H1 (cell line): ENCODE measurements at regions not wholly inside any gene's neighbourhood (a gene's known extent, or its start where the extent isn't known, plus 50 kb on each side); places are given as distances from the start of the nearest gene placed in this dataset.

Experiments used
- CTCF ChIA-PET: fragments of 300-600 bp; sonication (Branson Sonifier 250); formaldehyde crosslinking; loops from one replicate; lab custom pipeline; 2021; ENCODE audit not compliant: partially characterized antibody; lab: Charles Lee
- POLR2A ChIA-PET: fragments of 300-600 bp; sonication (Branson Sonifier 250); formaldehyde crosslinking; loops from one replicate; lab custom pipeline; 2021; ENCODE audit warnings: inconsistent platforms; ENCODE audit not compliant: partially characterized antibody; lab: Charles Lee
- DNase-seq, 2 experiments: peaks; one replicate each; pipeline versions ENCODE4 v3.0.0 to v3.0.0-alpha.2; 2010 to 2022; ENCODE audit warnings: low spot score in 2 of 2, low read depth in 1 of 2, mixed read lengths in 1 of 2
- FAIRE-seq: peaks from 2 replicates; lab custom pipeline; 2011; peaks lifted over from hg19 to GRCh38; lab: Jason Lieb, UNC
- H2AFZ ChIP-seq: 2 replicates; pipeline ENCODE4 v1.8.1; 2012; ENCODE audit warnings: low read length, inconsistent platforms
- H2AK5ac ChIP-seq: 2 replicates; pipeline ENCODE4 v1.6.1; 2013; ENCODE audit warnings: low read depth, low read length
- H2BK120ac ChIP-seq: replicated peaks from 2 replicates; pipeline ENCODE3; 2013; ENCODE audit warnings: low read depth, low read length, inconsistent platforms
- H2BK12ac ChIP-seq: 2 replicates; pipeline ENCODE4 v1.6.1; 2013; ENCODE audit warnings: low read depth, low read length
- H2BK15ac ChIP-seq: 2 replicates; pipeline ENCODE4 v1.6.1; 2013; ENCODE audit warnings: low read length
- H2BK20ac ChIP-seq: 2 replicates; pipeline ENCODE4 v1.6.1; 2013; ENCODE audit warnings: low read length
- H2BK5ac ChIP-seq: 2 replicates; pipeline ENCODE4 v1.6.1; 2013; ENCODE audit warnings: low read depth, low read length
- H3K14ac ChIP-seq: 2 replicates; pipeline ENCODE4 v1.6.1; 2013; ENCODE audit warnings: inconsistent platforms; ENCODE audit not compliant: insufficient read length
- H3K18ac ChIP-seq: 2 replicates; pipeline ENCODE4 v1.6.1; 2013; ENCODE audit warnings: low read length; ENCODE audit errors: extremely low read depth
- H3K23ac ChIP-seq: 2 replicates; pipeline ENCODE4 v1.6.1; 2013; ENCODE audit warnings: inconsistent platforms; ENCODE audit not compliant: insufficient read length
- H3K23me2 ChIP-seq: 2 replicates; pipeline ENCODE4 v1.6.1; 2013; ENCODE audit warnings: low read depth, low read length
- H3K27ac ChIP-seq: 2 replicates; pipeline ENCODE4 v1.6.1; 2011; ENCODE audit warnings: low read depth, low read length, inconsistent platforms
- H3K27me3 ChIP-seq, 4 experiments: replicated peaks in 1 of 4; 1 replicate in 1 of 4; 2 replicates in 3 of 4; pipeline versions ENCODE4 v1.6.1 to v1.8.1; 2011 to 2013; ENCODE audit warnings: low read length in 3 of 4, mild to moderate bottlenecking in 3 of 4, inconsistent platforms in 2 of 4, mixed read lengths in 2 of 4, moderate library complexity in 1 of 4; ENCODE audit not compliant: control insufficient read depth in 3 of 4, insufficient read depth in 3 of 4; ENCODE audit errors: extremely low read depth in 1 of 4
- H3K36me3 ChIP-seq, 4 experiments: 2 replicates each; pipeline versions ENCODE4 v1.6.1 to v1.8.1; 2011 to 2013; ENCODE audit warnings: mild to moderate bottlenecking in 4 of 4, low read length in 3 of 4, moderate library complexity in 2 of 4, control low read depth in 1 of 4, inconsistent platforms in 1 of 4; ENCODE audit not compliant: insufficient read depth in 4 of 4, control insufficient read depth in 2 of 4
- H3K4ac ChIP-seq: replicated peaks from 2 replicates; pipeline ENCODE3; 2013; ENCODE audit warnings: low read length, low read depth, mixed read lengths, inconsistent platforms; ENCODE audit not compliant: insufficient read length
- H3K4me1 ChIP-seq, 4 experiments: replicated peaks in 1 of 4; 1 replicate in 1 of 4; 2 replicates in 3 of 4; pipeline versions ENCODE4 v1.6.1 to v1.8.1; 2011 to 2013; ENCODE audit warnings: low read length in 3 of 4, inconsistent platforms in 2 of 4, mixed read lengths in 1 of 4; ENCODE audit not compliant: insufficient read depth in 4 of 4, control insufficient read depth in 3 of 4
- H3K4me2 ChIP-seq, 2 experiments: 2 replicates each; pipeline versions ENCODE4 v1.6.1 to v1.8.1; 2011 to 2013; ENCODE audit warnings: low read depth in 2 of 2, low read length in 2 of 2, control low read depth in 1 of 2, inconsistent platforms in 1 of 2, mild to moderate bottlenecking in 1 of 2; ENCODE audit not compliant: insufficient read depth in 1 of 2
- H3K4me3 ChIP-seq, 4 experiments: fragments of 200-600, 300-600 bp in 1 of 4; sonication (generic), shearing (Covaris generic), sonication (Bioruptor Twin) in 1 of 4; 2 replicates each; pipeline versions ENCODE4 v1.5.1 to v1.8.1; 2011 to 2016; ENCODE audit warnings: low read length in 4 of 4, low read depth in 3 of 4, control low read depth in 2 of 4, inconsistent platforms in 2 of 4, mild to moderate bottlenecking in 2 of 4, mixed read lengths in 1 of 4, moderate library complexity in 1 of 4; ENCODE audit not compliant: insufficient read depth in 2 of 4; ENCODE audit errors: extremely low read depth in 1 of 4
- H3K56ac ChIP-seq: replicated peaks from 2 replicates; pipeline ENCODE3; 2013; ENCODE audit warnings: low read depth, mild to moderate bottlenecking, mixed read lengths, low read length, inconsistent platforms; ENCODE audit not compliant: insufficient read length
- H3K79me1 ChIP-seq: 2 replicates; pipeline ENCODE4 v1.6.1; 2013; ENCODE audit warnings: low read depth, low read length, control low read depth
- H3K79me2 ChIP-seq, 2 experiments: 2 replicates each; pipeline versions ENCODE4 v1.6.1 to v1.8.1; 2012 to 2013; ENCODE audit warnings: low read length in 2 of 2, mild to moderate bottlenecking in 2 of 2, inconsistent platforms in 1 of 2; ENCODE audit not compliant: insufficient read depth in 2 of 2, control insufficient read depth in 1 of 2
- H3K9ac ChIP-seq, 4 experiments: replicated peaks in 1 of 4; 1 replicate in 1 of 4; 2 replicates in 3 of 4; pipeline versions ENCODE4 v1.6.1 to v1.8.1; 2011 to 2013; ENCODE audit warnings: low read depth in 3 of 4, low read length in 3 of 4, control low read depth in 2 of 4, mild to moderate bottlenecking in 2 of 4, moderate library complexity in 2 of 4, inconsistent platforms in 1 of 4; ENCODE audit errors: extremely low read depth in 1 of 4
- H3K9me3 ChIP-seq, 2 experiments: 2 replicates each; pipeline versions ENCODE4 v1.6.1 to v1.8.1; 2012 to 2013; ENCODE audit warnings: mild to moderate bottlenecking in 2 of 2, moderate library complexity in 2 of 2, control low read depth in 1 of 2, inconsistent platforms in 1 of 2, low read depth in 1 of 2, low read length in 1 of 2, mixed read lengths in 1 of 2; ENCODE audit not compliant: insufficient read depth in 2 of 2
- H4K20me1 ChIP-seq, 2 experiments: replicated peaks in 1 of 2; 2 replicates each; pipeline versions ENCODE3 to v1.8.1; 2011 to 2013; ENCODE audit warnings: inconsistent platforms in 2 of 2, low read length in 2 of 2, mild to moderate bottlenecking in 1 of 2; ENCODE audit not compliant: insufficient read depth in 2 of 2, control insufficient read depth in 1 of 2
- H4K5ac ChIP-seq: 2 replicates; pipeline ENCODE4 v1.6.1; 2013; ENCODE audit warnings: low read length, low read depth, mixed read lengths, inconsistent platforms; ENCODE audit not compliant: insufficient read length
- H4K8ac ChIP-seq: 2 replicates; pipeline ENCODE4 v1.8.0; 2013; ENCODE audit warnings: mild to moderate bottlenecking, moderate library complexity, low read length, inconsistent platforms; ENCODE audit not compliant: insufficient read depth; ENCODE audit errors: extremely low read depth
- H4K91ac ChIP-seq: replicated peaks from 2 replicates; pipeline ENCODE3; 2013; ENCODE audit warnings: low read length, mixed read lengths, inconsistent platforms; ENCODE audit not compliant: insufficient read length
- CBX5 ChIP-seq: fragments of 300-800, 300-1000 bp; sonication (generic); IDR thresholded peaks from 2 replicates; pipeline ENCODE4 v1.7.1; 2016; ENCODE audit warnings: antibody characterized with exemption, low read length, low read depth
- CBX8 ChIP-seq: fragments of 300-800, 300-1000 bp; sonication (generic); IDR thresholded peaks from 2 replicates; pipeline ENCODE4 v1.7.1; 2016; ENCODE audit warnings: low read depth, low read length, borderline replicate concordance
- EGR1 ChIP-seq: IDR thresholded peaks from 2 replicates; pipeline ENCODE4 v1.6.1; 2011; ENCODE audit warnings: low read depth, low read length, borderline replicate concordance
- SP4 ChIP-seq: IDR thresholded peaks from 2 replicates; pipeline ENCODE4 v1.6.1; 2012; ENCODE audit warnings: low read length, inconsistent platforms
- WGBS, 2 experiments: shearing (Covaris generic) in 1 of 2; methylation state at CpG; one replicate each; pipeline versions ENCODE4 v1.1.6 to v1.1.7; 2013 to 2015; ENCODE audit warnings: low lambda C conversion rate in 2 of 2, mixed read lengths in 2 of 2, inconsistent platforms in 1 of 2, low coverage in 1 of 2, missing lambda C conversion rate in 1 of 2; ENCODE audit not compliant: insufficient replicate concordance in 2 of 2, insufficient coverage in 1 of 2, insufficient read length in 1 of 2; ENCODE audit errors: extremely low coverage in 1 of 2, missing lambda C conversion rate in 1 of 2; 5-methylcytosine and 5-hydroxymethylcytosine counted together

- Histone ChIP-seq H2AK5ac (no peak overlapping the region), H3K23me2 (no peaks in the 10 kb centered on the region), H3K27ac (no peak overlapping the region), H4K8ac (no peak overlapping the region), H3K4me1 (no peaks in the 10 kb centered on the region), H3K9ac (no peak overlapping the region), H3K4me3 (no peak overlapping the region), H4K20me1 (no peaks in the 10 kb centered on the region), H3K4ac (no peak overlapping the region), H3K9me3 (no peaks in the 10 kb centered on the region; a peak in 1 of 4 replicates), H4K5ac (no peak overlapping the region), H2AFZ (no peak overlapping the region), H2BK20ac (no peak overlapping the region), H3K4me2 (no peak overlapping the region), H2BK15ac (no peak overlapping the region), H2BK5ac (no peak overlapping the region), H3K23ac (no peak overlapping the region), H2BK12ac (no peak overlapping the region), H3K79me1 (no peaks in the 10 kb centered on the region), H3K79me2 (no peaks in the 10 kb centered on the region), H3K56ac (no peak overlapping the region), H3K14ac (no peak overlapping the region), H3K36me3 (no peaks in the 10 kb centered on the region), H4K91ac (no peak overlapping the region), H3K27me3 (no peaks in the 10 kb centered on the region; a peak in 1 of 7 replicates), H3K18ac (no peak overlapping the region), H2BK120ac (no peak overlapping the region)
- 83% methylated on average over 12 of the region's 12 CpGs; no CpG with 5 or more reads in 1 of the 2 experiments for WGBS, 2 experiments
- no peak for DNase-seq
- ChIA-PET CTCF (no interaction called here), POLR2A (no interaction called here)
- TF ChIP-seq EGR1 (no peak), SP4 (no peak), CBX5 (no peak), CBX8 (no peak)
- no peak for FAIRE-seq
Measured at GRCh38 chr6:169058634-169059033, 195.0 kb downstream of the THBS2 start.
